ENCODE measurements at regions not wholly inside any gene's neighbourhood (a gene's known extent, or its start where the extent isn't known, plus 50 kb on each side); places are given as distances from the start of the nearest gene placed in this dataset.

- TF ChIP-seq SALL2 (tag by site-specific recombination; IDR thresholded peaks at IDR 0.05; ENCODE audit: borderline replicate concordance) (no peak), ZFP37 (tag by site-specific recombination; IDR thresholded peaks at IDR 0.05) (no peak), GLIS1 (tag by site-specific recombination; IDR thresholded peaks at IDR 0.05) (no peak), ZBTB21 (tag by site-specific recombination; IDR thresholded peaks at IDR 0.05) (no peak)
- TF ChIP-seq, protein P1, sequence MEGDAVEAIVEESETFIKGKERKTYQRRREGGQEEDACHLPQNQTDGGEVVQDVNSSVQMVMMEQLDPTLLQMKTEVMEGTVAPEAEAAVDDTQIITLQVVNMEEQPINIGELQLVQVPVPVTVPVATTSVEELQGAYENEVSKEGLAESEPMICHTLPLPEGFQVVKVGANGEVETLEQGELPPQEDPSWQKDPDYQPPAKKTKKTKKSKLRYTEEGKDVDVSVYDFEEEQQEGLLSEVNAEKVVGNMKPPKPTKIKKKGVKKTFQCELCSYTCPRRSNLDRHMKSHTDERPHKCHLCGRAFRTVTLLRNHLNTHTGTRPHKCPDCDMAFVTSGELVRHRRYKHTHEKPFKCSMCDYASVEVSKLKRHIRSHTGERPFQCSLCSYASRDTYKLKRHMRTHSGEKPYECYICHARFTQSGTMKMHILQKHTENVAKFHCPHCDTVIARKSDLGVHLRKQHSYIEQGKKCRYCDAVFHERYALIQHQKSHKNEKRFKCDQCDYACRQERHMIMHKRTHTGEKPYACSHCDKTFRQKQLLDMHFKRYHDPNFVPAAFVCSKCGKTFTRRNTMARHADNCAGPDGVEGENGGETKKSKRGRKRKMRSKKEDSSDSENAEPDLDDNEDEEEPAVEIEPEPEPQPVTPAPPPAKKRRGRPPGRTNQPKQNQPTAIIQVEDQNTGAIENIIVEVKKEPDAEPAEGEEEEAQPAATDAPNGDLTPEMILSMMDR (tag by site-specific recombination; IDR thresholded peaks at IDR 0.05): peak; percentile 88
- TF ChIP-seq, protein P2, sequence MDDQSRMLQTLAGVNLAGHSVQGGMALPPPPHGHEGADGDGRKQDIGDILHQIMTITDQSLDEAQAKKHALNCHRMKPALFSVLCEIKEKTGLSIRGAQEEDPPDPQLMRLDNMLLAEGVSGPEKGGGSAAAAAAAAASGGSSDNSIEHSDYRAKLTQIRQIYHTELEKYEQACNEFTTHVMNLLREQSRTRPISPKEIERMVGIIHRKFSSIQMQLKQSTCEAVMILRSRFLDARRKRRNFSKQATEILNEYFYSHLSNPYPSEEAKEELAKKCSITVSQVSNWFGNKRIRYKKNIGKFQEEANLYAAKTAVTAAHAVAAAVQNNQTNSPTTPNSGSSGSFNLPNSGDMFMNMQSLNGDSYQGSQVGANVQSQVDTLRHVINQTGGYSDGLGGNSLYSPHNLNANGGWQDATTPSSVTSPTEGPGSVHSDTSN (CRISPR knock-in tag; IDR thresholded peaks at IDR 0.05): no peak
Observed at GRCh38 chr9:613771-614347, 227.6 kb upstream of the DMRT1 start.

All from HEK293 (cell line).